AG09319 (cell line): ENCODE measurements at regions not wholly inside any gene's neighbourhood (a gene's known extent, or its start where the extent isn't known, plus 50 kb on each side); places are given as distances from the start of the nearest gene placed in this dataset.

Experiments
- DNase-seq: peaks from one replicate; pipeline ENCODE4 v3.0.0-alpha.2; 2010; ENCODE audit warnings: low read depth; ENCODE audit errors: extremely low read depth
- TF ChIP-seq, protein P1 (sequence below): IDR thresholded peaks from 2 replicates; pipeline ENCODE4 v1.5.1; 2011; ENCODE audit warnings: low read depth, mild to moderate bottlenecking, inconsistent platforms, low read length, moderate library complexity

GRCh38 chr15:70210076-70210475 lies 112.4 kb upstream of the TLE3 start:
- TF ChIP-seq, protein P1, sequence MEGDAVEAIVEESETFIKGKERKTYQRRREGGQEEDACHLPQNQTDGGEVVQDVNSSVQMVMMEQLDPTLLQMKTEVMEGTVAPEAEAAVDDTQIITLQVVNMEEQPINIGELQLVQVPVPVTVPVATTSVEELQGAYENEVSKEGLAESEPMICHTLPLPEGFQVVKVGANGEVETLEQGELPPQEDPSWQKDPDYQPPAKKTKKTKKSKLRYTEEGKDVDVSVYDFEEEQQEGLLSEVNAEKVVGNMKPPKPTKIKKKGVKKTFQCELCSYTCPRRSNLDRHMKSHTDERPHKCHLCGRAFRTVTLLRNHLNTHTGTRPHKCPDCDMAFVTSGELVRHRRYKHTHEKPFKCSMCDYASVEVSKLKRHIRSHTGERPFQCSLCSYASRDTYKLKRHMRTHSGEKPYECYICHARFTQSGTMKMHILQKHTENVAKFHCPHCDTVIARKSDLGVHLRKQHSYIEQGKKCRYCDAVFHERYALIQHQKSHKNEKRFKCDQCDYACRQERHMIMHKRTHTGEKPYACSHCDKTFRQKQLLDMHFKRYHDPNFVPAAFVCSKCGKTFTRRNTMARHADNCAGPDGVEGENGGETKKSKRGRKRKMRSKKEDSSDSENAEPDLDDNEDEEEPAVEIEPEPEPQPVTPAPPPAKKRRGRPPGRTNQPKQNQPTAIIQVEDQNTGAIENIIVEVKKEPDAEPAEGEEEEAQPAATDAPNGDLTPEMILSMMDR = no peak
- no peak for DNase-seq

GRCh38 chr15:70209499-70209898 lies 111.8 kb upstream of the TLE3 start:
- TF ChIP-seq, protein P1 = no peak
- no peak for DNase-seq

GRCh38 chr15:70208332-70208731 lies 110.6 kb upstream of the TLE3 start:
- DNase-seq = no peak
- TF ChIP-seq, protein P1 = no peak

GRCh38 chr15:70206668-70207067 lies 109.0 kb upstream of the TLE3 start:
- TF ChIP-seq, protein P1 = no peak
- no peak for DNase-seq

DNA sequence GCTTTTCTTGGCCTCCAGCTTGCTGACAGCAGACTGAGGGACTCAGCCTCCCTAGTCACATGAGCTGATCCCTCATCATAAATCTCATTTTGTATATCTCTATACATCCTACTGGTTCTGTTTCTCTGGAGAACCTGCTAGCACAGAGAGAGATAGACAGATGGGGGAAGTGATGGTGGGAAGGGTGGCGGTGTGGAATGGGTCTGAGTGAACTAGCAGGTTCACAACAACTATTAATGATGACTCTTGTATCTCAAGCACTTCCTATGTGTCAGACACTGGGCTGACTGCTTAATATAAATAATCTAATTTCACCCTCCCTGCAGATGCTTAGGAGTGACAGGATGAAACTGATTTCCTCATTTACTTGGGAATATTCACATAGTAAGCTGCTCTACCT lies 106.9 kb upstream of the TLE3 start:
- TF ChIP-seq, protein P1 = no peak
- no peak for DNase-seq

- TF ChIP-seq, protein P1 = no peak
- no peak for DNase-seq
Observed at GRCh38 chr15:70203981-70204560, 106.4 kb upstream of the TLE3 start.

DNA sequence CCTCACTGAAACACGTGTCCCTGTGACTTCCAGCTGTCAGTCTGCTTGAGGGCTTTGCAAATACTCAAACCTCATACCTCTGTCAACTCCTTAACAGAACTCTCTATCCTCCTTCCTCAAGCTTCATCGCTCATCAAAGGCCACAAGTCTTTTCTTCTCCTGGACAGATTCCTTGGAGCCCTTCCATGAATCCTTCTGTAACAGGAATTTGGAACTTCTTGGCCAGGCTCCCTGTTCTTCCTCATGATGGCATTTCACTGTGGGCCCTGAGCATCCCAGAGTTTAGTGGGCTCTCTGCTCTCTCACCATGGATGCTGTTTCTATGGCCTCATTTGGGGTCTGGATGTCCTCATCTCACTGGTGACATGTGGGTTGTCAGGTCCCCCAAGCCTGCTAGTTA lies 105.0 kb upstream of the TLE3 start:
- TF ChIP-seq, protein P1 = no peak
- no peak for DNase-seq
